Adrenal gland (tissue), 5 donors: ENCODE measurements at regions not wholly inside any gene's neighbourhood (a gene's known extent, or its start where the extent isn't known, plus 50 kb on each side); places are given as distances from the start of the nearest gene placed in this dataset.
"Not testable (repeated sequence)": the region's sequence is repeated elsewhere in the genome, so short reads cannot be mapped to it uniquely, and the experiment has no call there.

Experiments
- CTCF ChIP-seq, 6 experiments: fragments of 450-650 bp in 4 of 6; fragments of 200-600 bp in 2 of 6; sonication (generic) in 1 of 6; IDR thresholded peaks; 1 replicate in 5 of 6; 2 replicates in 1 of 6; pipeline versions ENCODE4 v1.5.1 to v1.8.0; 2016 to 2021; ENCODE audit warnings: antibody characterized with exemption in 6 of 6, mild to moderate bottlenecking in 2 of 6, moderate library complexity in 1 of 6
- POLR2A ChIP-seq, 2 donors: fragments of 450-650 bp; IDR thresholded peaks; one replicate each; pipeline ENCODE4 v1.6.1; 2017; ENCODE audit warnings: antibody characterized with exemption in 2 of 2, mild to moderate bottlenecking in 2 of 2, moderate library complexity in 1 of 2
- donor health status: DM: no; HTN: no; CAD: no.

- not testable (repeated sequence) for TF ChIP-seq CTCF, POLR2A (IDR thresholded peaks at IDR 0.05)
Observed at GRCh38 chr17:64792793-64793575, 126.3 kb downstream of the LRRC37A3 start.
